CD4-positive, alpha-beta T cell treated with Interleukin-6 at 100 ng/mL for 8 hours (primary cell): ENCODE measurements at regions not wholly inside any gene's neighbourhood (a gene's known extent, or its start where the extent isn't known, plus 50 kb on each side); places are given as distances from the start of the nearest gene placed in this dataset.

Experiments
- DNase-seq: peaks from one replicate; pipeline ENCODE4 v3.0.0-alpha.2; 2020; ENCODE audit warnings: mixed read lengths, low spot score

- DNase-seq: no peak
Observed at GRCh38 chr9:115615821-115616665, 498.1 kb upstream of the TNC start.

GRCh38 chr9:115616666-115617239, 498.8 kb upstream of the TNC start:
- no peak for DNase-seq

GRCh38 chr9:115625251-115625650, 507.3 kb upstream of the TNC start:
- no peak for DNase-seq

GRCh38 chr9:115625954-115626353, 508.0 kb upstream of the TNC start:
- no peak for DNase-seq

- DNase-seq: no peak
Observed at GRCh38 chr9:115627511-115627910, 509.6 kb upstream of the TNC start.

- no peak for DNase-seq
Observed at GRCh38 chr9:115628426-115628825, 510.5 kb upstream of the TNC start.

GRCh38 chr9:115629879-115630840, 512.2 kb upstream of the TNC start:
- DNase-seq: no peak

GRCh38 chr9:115632391-115632790, 514.4 kb upstream of the TNC start:
- DNase-seq: no peak

GRCh38 chr9:115633104-115633503, 515.1 kb upstream of the TNC start:
- DNase-seq: no peak

GRCh38 chr9:115635680-115636383, 517.8 kb upstream of the PAPPA start:
- no peak for DNase-seq

GRCh38 chr9:115636596-115636995, 517.0 kb upstream of the PAPPA start:
- DNase-seq: no peak

GRCh38 chr9:115637661-115638060, 515.9 kb upstream of the PAPPA start:
- DNase-seq: no peak

- DNase-seq: no peak
Observed at GRCh38 chr9:115640887-115641286, 512.7 kb upstream of the PAPPA start.

GRCh38 chr9:115642285-115642684, 511.3 kb upstream of the PAPPA start:
- DNase-seq: no peak

- no peak for DNase-seq
Observed at GRCh38 chr9:115643948-115644727, 509.5 kb upstream of the PAPPA start.

GRCh38 chr9:115649991-115650472, 503.6 kb upstream of the PAPPA start:
- no peak for DNase-seq

GRCh38 chr9:115650768-115651167, 502.8 kb upstream of the PAPPA start:
- DNase-seq: no peak

- no peak for DNase-seq
Observed at GRCh38 chr9:115651461-115651860, 502.1 kb upstream of the PAPPA start.

- no peak for DNase-seq
Observed at GRCh38 chr9:115653171-115653606, 500.4 kb upstream of the PAPPA start.

GRCh38 chr9:115657695-115658094, 495.9 kb upstream of the PAPPA start:
- DNase-seq: no peak

GRCh38 chr9:115665519-115665918, 488.1 kb upstream of the PAPPA start:
- DNase-seq: no peak
